HepG2 (cell line): ENCODE measurements at regions not wholly inside any gene's neighbourhood (a gene's known extent, or its start where the extent isn't known, plus 50 kb on each side); places are given as distances from the start of the nearest gene placed in this dataset.

Experiments used
- ATAC-seq: fragments of 200-7000 bp; cut with Tn5 transposase; 3 replicates; pipeline ENCODE4 v1.9.1; 2020; ENCODE audit warnings: mild to moderate bottlenecking, moderate library complexity
- BruUV-seq: library from RNA; stranded (reverse); fragments of 400-500 nt; replicated peaks from 2 replicates; lab custom pipeline; 2021; lab: Mats Ljungman, UMichigan
- CTCF ChIA-PET: fragments of 300-600 bp; formaldehyde crosslinking; extraction: SDS; loops from one replicate; lab custom pipeline; 2021; ENCODE audit warnings: low total read pairs, inconsistent platforms, low intra/inter-chr PET ratio; lab: Yijun Ruan, JAX
- POLR2A ChIA-PET: fragments of 350-600 bp; sonication (Branson Sonifier 250); formaldehyde crosslinking; loops from one replicate; lab custom pipeline; 2020; ENCODE audit warnings: antibody characterized with exemption, inconsistent platforms; lab: Yijun Ruan, JAX
- DNase-seq: peaks from one replicate; pipeline ENCODE4 v3.0.0-alpha.2; 2015; ENCODE audit warnings: low spot score
- FAIRE-seq: peaks from 3 replicates; lab custom pipeline; 2011; peaks lifted over from hg19 to GRCh38; lab: Jason Lieb, UNC
- H2AFZ ChIP-seq: one replicate; pipeline ENCODE4 v1.6.1; 2011; ENCODE audit warnings: low read length, inconsistent platforms
- H3K27ac ChIP-seq: fragments of 300-600 bp; 3 replicates; pipeline ENCODE4 v1.8.0; 2011; ENCODE audit warnings: mixed run types, mild to moderate bottlenecking, mixed read lengths, low read length, inconsistent platforms; ENCODE audit not compliant: insufficient read depth; ENCODE audit errors: extremely low read length
- H3K27me3 ChIP-seq, 2 experiments: fragments of 200-600 bp in 1 of 2; 2 replicates in 1 of 2; 3 replicates in 1 of 2; pipeline versions ENCODE4 v1.6.0 to v1.8.0; 2011; ENCODE audit warnings: low read length in 2 of 2, mild to moderate bottlenecking in 2 of 2, moderate library complexity in 2 of 2, inconsistent platforms in 1 of 2; ENCODE audit not compliant: insufficient read depth in 2 of 2, control insufficient read depth in 1 of 2
- H3K36me3 ChIP-seq, 2 experiments: fragments of 200-600 bp in 1 of 2; replicated peaks in 1 of 2; 2 replicates in 1 of 2; 3 replicates in 1 of 2; pipeline versions ENCODE4 v1.5.1 to v1.8.0; 2011; ENCODE audit warnings: low read length in 2 of 2, inconsistent platforms in 1 of 2; ENCODE audit not compliant: insufficient read depth in 2 of 2, control insufficient read depth in 1 of 2
- H3K4me1 ChIP-seq: 2 replicates; pipeline ENCODE4 v1.5.1; 2012; ENCODE audit warnings: low read length, inconsistent platforms; ENCODE audit not compliant: insufficient read depth
- H3K4me2 ChIP-seq: 2 replicates; pipeline ENCODE4 v1.6.0; 2011; ENCODE audit warnings: low read depth, low read length, inconsistent platforms
- H3K4me3 ChIP-seq, 3 experiments: fragments of 200-600 bp in 1 of 3; sonication (generic), shearing (Covaris generic) in 1 of 3; replicated peaks in 1 of 3; 2 replicates each; pipeline ENCODE4 v1.5.1; 2011 to 2016; ENCODE audit warnings: low read length in 3 of 3, inconsistent platforms in 2 of 3, low read depth in 2 of 3, mild to moderate bottlenecking in 2 of 3, control low read depth in 1 of 3, mixed read lengths in 1 of 3; ENCODE audit not compliant: insufficient read depth in 1 of 3
- H3K79me2 ChIP-seq: one replicate; pipeline ENCODE4 v1.6.1; 2011; ENCODE audit warnings: low read length, inconsistent platforms; ENCODE audit not compliant: insufficient read depth
- H3K9ac ChIP-seq: 2 replicates; pipeline ENCODE4 v1.6.0; 2011; ENCODE audit warnings: mild to moderate bottlenecking, low read depth, low read length, inconsistent platforms; ENCODE audit not compliant: insufficient read depth
- H3K9me3 ChIP-seq: 2 replicates; pipeline ENCODE4 v1.5.1; 2012; ENCODE audit warnings: mild to moderate bottlenecking, low read length
- H4K20me1 ChIP-seq: 2 replicates; pipeline ENCODE4 v1.6.0; 2011; ENCODE audit warnings: inconsistent platforms, mild to moderate bottlenecking, low read length, moderate library complexity; ENCODE audit not compliant: insufficient read depth
- HNRNPLL ChIP-seq: fragments of 200-400 bp; formaldehyde crosslinking; IDR thresholded peaks from 2 replicates; pipeline ENCODE4 v1.6.1; 2017; ENCODE audit warnings: mild to moderate bottlenecking, low read depth, low read length; ENCODE audit not compliant: poor library complexity, severe bottlenecking
- MTA3 ChIP-seq: sonication (generic); formaldehyde crosslinking; IDR thresholded peaks from 2 replicates; pipeline ENCODE4 v1.4.0; 2020; ENCODE audit warnings: missing genetic modification reagents
- SIN3A ChIP-seq: IDR thresholded peaks from 2 replicates; pipeline ENCODE4 v1.6.1; 2011; ENCODE audit warnings: low read depth, mild to moderate bottlenecking, control low read depth, low read length, borderline replicate concordance
- SOX5 ChIP-seq: IDR thresholded peaks from 2 replicates; pipeline ENCODE4 v1.6.1; 2016; ENCODE audit warnings: borderline replicate concordance
- SP5 ChIP-seq: IDR thresholded peaks from 2 replicates; pipeline ENCODE4 v1.6.1; 2016; ENCODE audit warnings: low read depth, borderline replicate concordance
- ZNF136 ChIP-seq: sonication (generic); formaldehyde crosslinking; IDR thresholded peaks from 2 replicates; pipeline ENCODE4 v1.8.1; 2022; ENCODE audit warnings: low read depth, mild to moderate bottlenecking, moderate library complexity, missing genetic modification reagents
- ZNF441 ChIP-seq: sonication (generic); formaldehyde crosslinking; IDR thresholded peaks from 2 replicates; pipeline ENCODE4 v1.7.0; 2021; ENCODE audit warnings: missing genetic modification reagents, borderline replicate concordance
- ZNF569 ChIP-seq: sonication (generic); formaldehyde crosslinking; IDR thresholded peaks from 2 replicates; pipeline ENCODE4 v1.5.0; 2020; ENCODE audit warnings: mild to moderate bottlenecking, missing genetic modification reagents, moderate library complexity, borderline replicate concordance
- ZNF777 ChIP-seq: sonication (generic); formaldehyde crosslinking; IDR thresholded peaks from 2 replicates; pipeline ENCODE4 v1.4.0; 2020; ENCODE audit warnings: missing genetic modification reagents
- ZNF780A ChIP-seq: sonication (generic); formaldehyde crosslinking; IDR thresholded peaks from 2 replicates; pipeline ENCODE4 v1.8.0; 2022; ENCODE audit warnings: mild to moderate bottlenecking, missing genetic modification reagents, moderate library complexity
- WGBS: methylation state at CpG from one replicate; pipeline ENCODE4 v1.1.6; 2017; ENCODE audit warnings: low lambda C conversion rate; 5-methylcytosine and 5-hydroxymethylcytosine counted together
- in situ Hi-C: cut with HindIII; loops from 2 replicates; pipeline ENCODE4 v1.10.0; 2017; ENCODE audit warnings: low pct_unique_long_range_greater_than_20kb; ENCODE audit not compliant: extremely low pct_ligation_motif_present
- intact Hi-C: fragments of 100-400 bp; cut with micrococcal nuclease; formaldehyde crosslinking; loops from one replicate; pipeline ENCODE4 v1.10.0; 2022; ENCODE audit not compliant: unreplicated experiment
- TF ChIP-seq, protein P1 (sequence below): sonication (generic); formaldehyde crosslinking; IDR thresholded peaks from 2 replicates; pipeline ENCODE4 v1.8.1; 2022; ENCODE audit warnings: low read depth, mild to moderate bottlenecking, missing genetic modification reagents

DNA sequence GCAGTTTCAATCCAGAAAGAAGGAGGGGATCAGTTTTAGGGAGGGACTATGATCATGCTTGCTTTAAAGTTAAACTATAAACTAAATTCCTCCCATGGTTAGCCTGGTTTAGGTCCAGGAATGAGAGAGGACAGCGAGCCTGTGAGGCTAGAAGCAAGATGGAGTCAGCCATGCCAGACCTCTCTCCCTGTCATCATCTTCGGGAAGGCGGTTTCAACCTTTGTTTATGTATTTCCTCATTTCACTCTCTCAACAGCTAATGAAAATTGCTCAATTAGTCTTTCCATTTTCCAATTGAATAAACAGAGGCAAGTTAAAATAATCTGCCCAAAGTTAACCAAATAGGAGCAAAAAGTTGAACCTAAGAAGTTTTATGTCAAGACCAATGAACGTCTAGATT is 201.5 kb downstream of the KCNJ2 start:
- ATAC-seq (no peak), FAIRE-seq (no peak), DNase-seq (no peak)
- Histone ChIP-seq H3K9me3 (peaks cover 83% of the 10 kb centered on the region), H4K20me1 (no peaks in the 10 kb centered on the region), H2AFZ (no peak overlapping the region), H3K9ac (no peak overlapping the region), H3K4me3 (no peak overlapping the region), H3K4me1 (no peaks in the 10 kb centered on the region), H3K27me3 (no peaks in the 10 kb centered on the region), H3K4me2 (no peak overlapping the region), H3K27ac (no peak overlapping the region), H3K79me2 (no peaks in the 10 kb centered on the region), H3K36me3 (no peaks in the 10 kb centered on the region)
- ChIA-PET CTCF (no interaction called here), POLR2A (no interaction called here)
- TF ChIP-seq SOX5 (CRISPR knock-in tag) (no peak), SIN3A (no peak), ZNF441 (no peak), ZNF777 (no peak), ZNF136 (no peak), SP5 (CRISPR knock-in tag) (no peak), ZNF569 (CRISPR knock-in tag) (no peak), ZNF780A (CRISPR knock-in tag) (no peak), MTA3 (CRISPR knock-in tag) (no peak), HNRNPLL (no peak)
- TF ChIP-seq, protein P1, sequence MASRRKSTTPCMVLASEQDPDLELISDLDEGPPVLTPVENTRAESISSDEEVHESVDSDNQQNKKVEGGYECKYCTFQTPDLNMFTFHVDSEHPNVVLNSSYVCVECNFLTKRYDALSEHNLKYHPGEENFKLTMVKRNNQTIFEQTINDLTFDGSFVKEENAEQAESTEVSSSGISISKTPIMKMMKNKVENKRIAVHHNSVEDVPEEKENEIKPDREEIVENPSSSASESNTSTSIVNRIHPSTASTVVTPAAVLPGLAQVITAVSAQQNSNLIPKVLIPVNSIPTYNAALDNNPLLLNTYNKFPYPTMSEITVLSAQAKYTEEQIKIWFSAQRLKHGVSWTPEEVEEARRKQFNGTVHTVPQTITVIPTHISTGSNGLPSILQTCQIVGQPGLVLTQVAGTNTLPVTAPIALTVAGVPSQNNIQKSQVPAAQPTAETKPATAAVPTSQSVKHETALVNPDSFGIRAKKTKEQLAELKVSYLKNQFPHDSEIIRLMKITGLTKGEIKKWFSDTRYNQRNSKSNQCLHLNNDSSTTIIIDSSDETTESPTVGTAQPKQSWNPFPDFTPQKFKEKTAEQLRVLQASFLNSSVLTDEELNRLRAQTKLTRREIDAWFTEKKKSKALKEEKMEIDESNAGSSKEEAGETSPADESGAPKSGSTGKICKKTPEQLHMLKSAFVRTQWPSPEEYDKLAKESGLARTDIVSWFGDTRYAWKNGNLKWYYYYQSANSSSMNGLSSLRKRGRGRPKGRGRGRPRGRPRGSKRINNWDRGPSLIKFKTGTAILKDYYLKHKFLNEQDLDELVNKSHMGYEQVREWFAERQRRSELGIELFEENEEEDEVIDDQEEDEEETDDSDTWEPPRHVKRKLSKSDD (CRISPR knock-in tag) = no peak
- BruUV-seq = no TSS peak
- intact Hi-C loops = no loop called here
- in situ Hi-C loops = no loop called here
- 9% methylated on average over 4 of the region's 4 CpGs for WGBS
